NCI-H748 (cell line): ENCODE measurements at regions not wholly inside any gene's neighbourhood (a gene's known extent, or its start where the extent isn't known, plus 50 kb on each side); places are given as distances from the start of the nearest gene placed in this dataset.

Source experiments
- DNase-seq: peaks from one replicate; lab custom pipeline; 2025; ENCODE audit not compliant: unreplicated experiment; lab: John Stamatoyannopoulos, UW

GRCh38 chr22:48452766-48453165 lies 1374.9 kb downstream of the BRD1 start:
- no peak for DNase-seq

DNA sequence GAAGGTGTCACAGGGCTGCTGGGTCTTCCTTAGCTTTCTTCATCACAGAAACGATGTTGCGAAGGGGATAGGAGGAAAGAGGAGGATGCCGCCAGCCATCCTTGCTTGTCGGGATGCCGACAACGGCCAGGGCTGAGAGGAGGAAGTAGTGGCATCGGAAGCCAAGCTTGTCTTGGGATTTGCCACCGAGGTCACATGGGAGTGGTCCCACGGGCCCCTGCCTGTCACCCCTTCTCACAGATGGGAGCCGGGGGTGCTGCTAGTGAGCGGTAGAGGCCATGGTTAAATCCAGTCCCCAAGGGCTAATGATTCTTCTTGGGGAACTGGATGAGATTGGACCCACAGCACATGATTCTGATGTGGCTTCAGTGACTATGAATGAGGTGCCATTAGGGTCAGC lies 1375.8 kb downstream of the BRD1 start:
- no peak for DNase-seq

DNA sequence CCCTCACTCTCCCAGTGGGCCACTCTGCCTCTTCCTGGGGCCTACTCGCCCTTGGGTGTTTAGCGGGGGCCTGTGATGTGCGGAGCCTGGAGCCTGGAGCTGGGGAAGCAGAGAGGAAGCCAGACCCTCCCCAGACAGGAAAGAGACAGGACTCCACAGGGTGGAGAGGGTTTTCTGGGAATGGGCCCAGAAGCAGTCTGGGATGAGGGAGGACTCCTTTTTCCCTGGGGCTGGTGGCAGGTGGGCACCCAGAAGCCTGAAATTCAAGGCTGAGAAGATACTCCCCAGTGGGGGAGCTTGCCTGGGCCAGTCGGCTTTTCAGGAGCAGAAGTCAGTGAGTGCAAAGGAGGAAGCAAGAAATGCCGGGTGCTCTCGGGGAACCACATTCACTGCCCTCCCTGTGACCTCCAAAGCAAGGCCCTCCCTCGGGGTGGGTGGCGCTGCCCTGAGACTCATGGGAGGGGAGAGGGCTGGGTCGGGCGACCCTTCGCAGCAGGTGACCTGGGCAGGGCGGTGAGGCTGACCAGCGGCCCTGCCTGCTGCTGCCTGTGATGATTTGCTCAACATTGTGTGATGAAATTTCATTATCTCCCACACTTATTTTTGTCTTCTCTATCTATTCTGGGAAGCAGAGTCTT lies 1377.4 kb downstream of the BRD1 start:
- DNase-seq, result no peak

DNA sequence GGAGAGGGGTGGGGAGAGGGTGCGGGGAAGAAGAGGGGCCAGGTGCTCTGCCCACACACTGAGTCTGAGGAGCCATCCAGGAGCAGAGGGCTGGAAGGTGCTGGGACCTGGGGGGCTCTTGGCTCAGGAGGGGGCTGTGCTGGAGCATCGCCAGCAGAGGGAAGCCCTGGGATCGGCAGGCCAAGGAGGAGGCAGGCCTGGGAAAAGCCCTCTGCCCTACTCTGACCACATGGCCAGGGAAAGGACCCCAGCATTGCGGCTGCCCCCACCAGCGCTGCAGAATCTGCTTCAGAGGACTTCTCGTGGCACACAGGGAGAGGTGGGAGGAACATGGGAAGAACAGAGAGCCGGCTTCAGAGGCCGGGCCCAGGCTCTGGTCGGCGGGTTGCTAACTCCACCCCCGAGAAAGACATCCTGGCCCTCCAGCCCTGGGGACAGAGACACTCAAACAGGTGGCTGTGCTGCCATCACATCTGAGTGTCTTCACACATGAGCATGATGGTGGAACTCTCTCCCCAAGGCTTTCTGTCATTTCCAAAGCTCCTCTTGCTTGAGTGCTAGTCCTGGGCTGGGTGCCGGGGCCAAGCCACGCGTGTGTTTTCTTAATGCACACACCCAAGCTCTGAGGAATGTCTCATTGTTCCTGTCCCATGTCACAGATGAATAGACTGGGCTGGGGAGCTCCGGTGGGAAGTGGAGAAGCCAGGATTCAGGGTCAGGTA lies 1378.0 kb downstream of the BRD1 start:
- no peak for DNase-seq

- DNase-seq, result no peak
These were observed 1378.9 kb downstream of the BRD1 start for GRCh38 chr22:48448821-48449220.

GRCh38 chr22:48445113-48445827 lies 1382.4 kb downstream of the BRD1 start:
- DNase-seq, result no peak

DNA sequence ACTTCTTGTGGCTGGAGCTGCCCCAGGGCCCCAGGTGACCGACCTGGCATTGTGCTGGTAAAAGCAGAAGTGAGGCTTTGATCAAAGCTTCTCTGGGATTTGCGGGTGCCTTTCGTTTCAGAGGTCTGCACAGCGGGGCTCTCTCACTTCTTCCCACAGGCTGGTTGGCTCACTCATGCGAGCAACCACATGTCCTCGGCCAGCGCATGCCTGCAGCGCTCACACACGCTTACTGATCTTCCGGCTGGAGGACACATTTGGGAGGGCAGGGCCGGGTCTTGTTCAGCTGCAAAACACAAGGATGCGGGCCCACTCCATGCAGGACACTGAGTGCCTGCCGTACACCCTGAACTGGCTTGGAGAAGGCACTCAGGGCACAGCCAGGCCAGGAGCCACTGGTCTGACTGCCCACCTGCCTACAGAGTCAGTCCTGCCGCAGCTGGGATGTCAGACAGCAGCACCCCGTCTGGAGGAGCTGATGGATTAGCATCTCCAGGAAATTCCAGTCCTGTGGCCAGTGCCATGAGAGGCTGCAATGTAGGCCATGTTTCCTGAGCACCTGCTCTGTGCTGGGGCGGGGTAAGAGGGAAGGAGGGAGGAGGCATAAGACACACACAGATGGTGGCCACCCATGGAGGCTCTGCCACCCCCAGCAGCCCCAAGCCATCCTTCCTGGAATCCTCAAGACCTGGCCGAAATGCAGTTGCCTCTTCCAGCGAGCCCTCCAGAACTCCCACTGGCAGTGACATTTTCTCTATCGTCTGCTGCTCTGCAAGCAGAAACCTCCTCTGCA lies 1383.2 kb downstream of the BRD1 start:
- no peak for DNase-seq

- DNase-seq, result no peak
These were observed 1384.0 kb downstream of the BRD1 start for GRCh38 chr22:48443680-48444079.

DNA sequence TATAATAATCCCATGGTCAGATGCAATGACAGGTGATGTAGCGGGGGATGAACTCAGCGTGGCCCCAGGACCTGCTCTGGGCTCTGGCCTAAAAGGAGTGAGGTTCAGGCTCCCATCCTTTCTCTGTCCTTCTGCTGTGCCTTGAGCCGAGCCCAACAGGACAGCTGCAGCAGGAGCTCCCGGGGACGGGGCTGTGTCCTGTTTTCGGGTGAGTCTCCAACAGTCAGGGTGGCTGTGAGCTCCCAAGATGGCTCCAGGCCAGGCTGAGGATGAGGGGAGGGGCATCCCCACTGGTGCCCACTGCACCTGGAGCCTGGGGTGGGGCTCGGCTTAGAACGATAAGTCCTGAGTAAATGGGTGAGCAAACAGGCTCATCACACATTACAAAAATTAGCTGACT lies 1385.0 kb downstream of the BRD1 start:
- DNase-seq, result no peak

DNA sequence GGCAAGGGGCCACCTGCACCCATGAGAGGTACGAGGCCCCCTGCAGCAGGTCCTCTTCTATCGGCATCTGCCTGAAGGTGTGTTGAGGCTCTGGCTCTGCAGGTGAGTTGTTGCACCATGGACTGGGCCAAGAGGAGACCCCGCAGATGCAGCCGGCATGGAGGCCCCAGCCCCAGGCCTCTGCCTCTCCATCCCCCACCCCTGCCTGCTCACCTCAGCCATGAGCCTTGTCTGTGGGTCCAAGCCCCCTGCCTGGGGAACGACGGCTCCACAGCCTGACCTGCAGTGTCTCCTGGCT lies 1386.2 kb downstream of the BRD1 start:
- no peak for DNase-seq

DNA sequence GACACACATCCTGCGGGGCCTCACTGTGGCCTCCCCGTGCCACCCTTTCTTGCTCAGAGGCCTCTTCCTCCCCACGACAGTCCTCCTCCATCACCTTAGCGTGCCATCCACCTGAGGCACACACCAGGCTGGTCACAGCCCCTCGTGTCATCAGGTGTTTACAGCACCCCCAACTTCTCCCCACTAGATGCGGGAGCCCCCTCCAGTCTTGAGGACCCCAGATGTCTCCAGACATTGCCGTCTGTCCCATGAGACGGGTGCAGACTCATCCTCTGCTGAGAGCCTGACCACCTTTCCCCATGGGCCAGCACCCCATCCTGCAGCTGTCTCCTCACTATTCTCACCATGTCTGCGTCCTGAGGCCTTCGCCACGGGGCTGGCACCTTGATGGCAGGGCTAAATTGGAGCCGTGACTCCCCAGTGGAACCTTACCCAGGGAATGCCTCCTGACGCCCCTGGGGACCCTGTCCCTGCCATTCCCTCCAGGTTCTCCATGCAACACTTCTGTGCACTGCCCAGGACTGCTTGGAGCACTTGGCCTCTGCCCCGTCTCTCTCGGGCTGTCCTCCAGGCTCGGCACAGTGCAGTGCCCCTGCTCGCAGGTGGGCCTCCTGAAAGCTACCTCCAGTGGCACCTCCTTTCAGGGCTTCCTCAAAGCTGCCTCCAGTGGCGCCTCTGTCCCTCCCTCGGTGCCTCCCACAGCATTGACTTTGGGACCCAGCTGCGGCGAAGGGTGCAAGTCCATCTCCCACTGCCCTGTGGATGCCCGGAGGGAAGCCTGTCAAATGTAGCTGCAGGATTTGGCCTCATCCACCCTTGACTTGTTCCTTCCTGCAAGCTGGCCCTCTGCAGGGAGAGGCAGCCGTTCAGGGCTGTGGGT lies 1386.8 kb downstream of the BRD1 start:
- no peak for DNase-seq

DNA sequence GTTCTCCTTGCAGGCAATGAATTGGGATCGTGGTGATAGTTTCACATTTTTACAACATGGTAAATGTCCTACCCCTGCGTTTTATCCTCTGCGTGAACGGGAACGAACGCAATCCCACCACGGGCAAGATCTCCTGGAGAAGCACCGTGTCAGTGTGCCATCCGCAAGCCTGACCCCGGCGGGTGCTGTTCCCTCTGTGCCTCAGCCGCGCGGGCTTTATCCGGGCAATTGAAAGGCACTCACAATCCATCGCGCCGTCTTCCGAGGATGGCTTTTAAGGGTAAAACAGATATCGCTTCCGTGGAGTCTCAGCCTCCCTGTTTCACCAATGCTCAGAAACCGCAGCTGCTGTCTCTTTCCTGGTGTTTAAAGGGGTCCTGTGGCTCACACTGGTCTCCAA lies 1387.5 kb downstream of the BRD1 start:
- no peak for DNase-seq

- DNase-seq, result no peak
These were observed 1388.0 kb downstream of the BRD1 start for GRCh38 chr22:48439560-48440135.

DNA sequence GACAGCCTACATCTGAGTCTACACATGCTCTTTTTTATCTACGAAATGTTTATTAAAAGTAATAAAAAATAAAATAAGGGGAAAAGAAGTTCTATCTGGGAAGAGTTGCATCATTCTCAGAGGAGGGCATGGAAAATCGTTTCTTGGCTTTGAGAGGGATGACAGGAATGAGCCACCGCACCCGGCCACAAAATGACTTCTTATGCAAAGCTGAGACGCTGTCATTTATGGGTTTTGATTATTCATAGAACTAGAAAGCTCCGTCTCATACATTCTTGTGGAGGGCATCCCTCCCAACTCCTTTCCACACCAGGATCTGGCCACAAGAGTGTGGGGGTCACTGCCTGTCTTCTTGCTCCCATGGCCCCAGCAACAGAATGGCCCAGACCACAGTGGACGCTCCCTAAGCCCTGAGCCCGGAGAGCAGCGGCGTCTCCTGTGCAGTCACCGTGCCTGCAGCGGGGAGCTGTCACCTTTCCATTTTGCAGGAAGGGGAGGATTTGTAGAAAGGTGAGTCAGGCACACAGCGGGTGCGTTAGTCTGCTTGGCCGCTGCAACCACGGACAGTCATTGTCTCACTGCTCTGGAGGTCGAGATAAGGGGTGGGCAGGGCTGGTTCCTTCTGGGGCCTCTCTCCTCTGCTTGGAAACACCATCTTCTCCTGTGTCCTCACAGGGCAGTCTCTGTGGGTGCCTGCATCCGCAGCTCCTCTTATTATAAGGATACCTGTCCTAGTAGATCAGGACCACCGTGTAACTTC lies 1388.7 kb downstream of the BRD1 start:
- DNase-seq, result no peak

DNA sequence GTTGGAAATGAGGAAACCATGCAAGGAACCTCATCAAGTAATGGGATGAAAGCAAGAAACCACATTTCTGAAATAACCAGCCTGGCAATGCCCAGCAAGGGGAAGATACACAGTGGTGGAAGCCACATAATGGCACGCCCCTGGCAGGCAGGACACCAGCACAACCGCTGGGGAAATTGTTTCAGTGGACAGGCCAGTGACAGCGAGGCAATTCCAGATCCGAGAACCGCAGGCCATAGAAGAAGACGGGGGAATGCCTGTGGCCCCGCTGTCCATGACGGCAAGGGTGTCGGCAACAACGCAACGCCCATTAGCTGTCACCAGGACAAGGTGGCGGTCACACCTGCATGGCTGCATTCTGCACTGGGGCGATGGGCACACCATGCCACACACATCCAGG lies 1389.6 kb downstream of the BRD1 start:
- DNase-seq, result no peak

DNA sequence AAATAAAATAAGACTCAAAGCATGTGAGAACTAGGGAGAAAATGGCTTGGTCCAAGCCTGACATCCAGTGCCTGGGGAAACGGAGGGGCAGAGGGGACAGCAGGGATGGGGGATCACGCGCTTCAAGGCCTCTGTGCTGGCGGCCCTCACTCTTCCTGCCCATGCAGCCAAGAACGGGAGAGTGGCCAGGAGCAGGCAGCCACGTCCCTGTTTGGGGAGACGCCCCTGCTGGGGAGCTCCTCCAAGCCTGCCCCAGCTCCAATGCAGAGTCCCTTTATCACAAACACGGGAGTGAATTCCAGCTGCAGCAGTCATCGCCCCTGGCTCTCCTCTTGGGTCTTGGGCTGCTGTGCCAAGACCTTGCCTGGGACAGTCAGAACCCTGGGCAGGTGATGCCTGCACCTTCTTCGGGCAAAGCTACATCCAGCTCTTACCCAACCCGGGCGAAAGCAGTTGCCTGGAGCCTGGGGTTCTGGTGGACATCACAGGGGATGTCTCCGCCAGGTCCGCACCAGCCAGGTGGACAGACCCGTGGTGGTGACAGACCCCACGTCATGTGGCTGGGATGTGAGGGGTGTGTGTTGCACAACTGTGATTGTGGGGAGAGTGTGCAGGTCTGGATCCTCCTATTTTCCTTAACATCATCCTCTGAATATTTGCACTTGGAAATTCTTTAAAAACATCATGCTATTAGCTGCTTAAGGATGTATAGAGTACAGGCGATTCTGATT lies 1391.3 kb downstream of the BRD1 start:
- DNase-seq, result no peak

- no peak for DNase-seq
These were observed 1392.8 kb downstream of the BRD1 start for GRCh38 chr22:48434868-48435250.

- no peak for DNase-seq
These were observed 1393.4 kb downstream of the BRD1 start for GRCh38 chr22:48434156-48434867.
